ENCODE measurements at regions not wholly inside any gene's neighbourhood (a gene's known extent, or its start where the extent isn't known, plus 50 kb on each side); places are given as distances from the start of the nearest gene placed in this dataset.

DNA sequence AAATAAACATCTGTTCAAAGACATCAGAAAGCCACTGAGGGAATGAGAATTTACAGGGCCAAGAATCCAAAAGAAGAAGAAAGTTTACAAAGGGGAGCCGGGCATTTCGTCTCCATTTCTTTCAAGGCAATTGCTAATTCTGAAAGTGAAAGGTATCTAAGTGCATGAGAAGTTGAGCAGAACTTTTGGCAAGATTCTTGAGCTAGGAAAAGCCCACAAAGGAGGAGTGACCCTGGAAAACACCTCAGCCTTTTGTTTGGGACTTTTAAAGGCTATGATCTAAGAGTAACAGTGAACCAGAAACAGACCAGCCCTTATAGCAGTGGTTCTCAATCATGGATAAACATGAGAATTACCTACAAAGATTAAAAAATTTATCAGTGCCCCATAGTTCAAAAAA is 87.4 kb downstream of the MDH1 start:
- no peak for DNase-seq
- H3K9ac ChIP-seq (ENCODE audit: low read length): no peak overlapping the region
- H3K79me2 ChIP-seq (ENCODE audit: control insufficient read depth, insufficient read depth, low read length): no peaks in the 10 kb centered on the region
- no peaks in the 10 kb centered on the region for H3K4me1 ChIP-seq (ENCODE audit: control insufficient read depth in 2 of 2, insufficient read depth in 2 of 2, low read length in 2 of 2)
- POLR2A ChIA-PET: no interaction called here
- CTCF ChIA-PET: no interaction called here
- Mint-ChIP-seq H3K27me3 (peaks cover 13% of the 10 kb centered on the region), H3K9me3 (ENCODE audit: insufficient read depth) (no peaks in the 10 kb centered on the region), H3K4me3 (no peak overlapping the region), H3K27ac (no peak overlapping the region), H3K4me1 (no peaks in the 10 kb centered on the region)
- H3K4me3 ChIP-seq (ENCODE audit: control extremely low read depth in 1 of 5, extremely low read depth in 1 of 5, insufficient read depth in 1 of 5, low read depth in 2 of 5, low read length in 4 of 5): no peak overlapping the region
- H3K4me2 ChIP-seq (replicated peaks; ENCODE audit: low read depth, low read length, poor library complexity, severe bottlenecking): no peak overlapping the region
- H4K20me1 ChIP-seq (ENCODE audit: control insufficient read depth, insufficient read depth, low read length, poor library complexity, severe bottlenecking): no peaks in the 10 kb centered on the region
- H3K27ac ChIP-seq (ENCODE audit: low read length in 2 of 2): no peak overlapping the region
- no peak for ATAC-seq (ENCODE audit: low read depth)
- 7% methylated on average over 2 of the region's 2 CpGs for WGBS (ENCODE audit: insufficient coverage)
- TF ChIP-seq EZH2 (IDR thresholded peaks at IDR 0.05; ENCODE audit: borderline replicate concordance, insufficient read depth, low read depth, low read length, poor library complexity, severe bottlenecking): no peak
- TF ChIP-seq CTCF (IDR thresholded peaks at IDR 0.05): no peak
- H3K36me3 ChIP-seq (replicated peaks in 1 of 2; ENCODE audit: control extremely low read depth in 1 of 2, control insufficient read depth in 1 of 2, extremely low read depth in 1 of 2, insufficient read depth in 2 of 2, low read length in 1 of 2): no peaks in the 10 kb centered on the region
- intact Hi-C loops (cut with micrococcal nuclease): no loop called here
- no peaks in the 10 kb centered on the region for H3K9me3 ChIP-seq (ENCODE audit: control extremely low read depth in 1 of 3, control insufficient read depth in 2 of 3, insufficient read depth in 1 of 3, low read length in 2 of 3)
- no peaks in the 10 kb centered on the region for H3K27me3 ChIP-seq (replicated peaks in 1 of 4; ENCODE audit: control extremely low read depth in 1 of 4, control insufficient read depth in 3 of 4, insufficient read depth in 4 of 4, low read length in 3 of 4)
- no peak overlapping the region for H2AFZ ChIP-seq (ENCODE audit: insufficient read depth, low read depth, low read length, poor library complexity, severe bottlenecking)

GRCh38 chr2:63678085-63678484 is 89.3 kb downstream of the MDH1 start:
- POLR2A ChIA-PET: no interaction called here
- no CpG with 5 or more reads among the region's 2 CpGs for WGBS (ENCODE audit: insufficient coverage)
- no peak overlapping the region for H2AFZ ChIP-seq (ENCODE audit: insufficient read depth, low read depth, low read length, poor library complexity, severe bottlenecking)

More at GRCh38 chr2:63678085-63678484, 89.3 kb downstream of the MDH1 start:
- H3K4me1 Mint-ChIP-seq: no peaks in the 10 kb centered on the region
- Histone ChIP-seq H3K9ac (ENCODE audit: low read length) (no peak overlapping the region), H3K4me2 (replicated peaks; ENCODE audit: low read depth, low read length, poor library complexity, severe bottlenecking) (no peak overlapping the region), H3K4me1 (ENCODE audit: control insufficient read depth in 2 of 2, insufficient read depth in 2 of 2, low read length in 2 of 2) (no peaks in the 10 kb centered on the region), H3K36me3 (replicated peaks in 1 of 2; ENCODE audit: control extremely low read depth in 1 of 2, control insufficient read depth in 1 of 2, extremely low read depth in 1 of 2, insufficient read depth in 2 of 2, low read length in 1 of 2) (no peaks in the 10 kb centered on the region), H3K79me2 (ENCODE audit: control insufficient read depth, insufficient read depth, low read length) (no peaks in the 10 kb centered on the region), H3K4me3 (ENCODE audit: control extremely low read depth in 1 of 5, extremely low read depth in 1 of 5, insufficient read depth in 1 of 5, low read depth in 2 of 5, low read length in 4 of 5) (no peak overlapping the region), H4K20me1 (ENCODE audit: control insufficient read depth, insufficient read depth, low read length, poor library complexity, severe bottlenecking) (no peaks in the 10 kb centered on the region), H3K9me3 (ENCODE audit: control extremely low read depth in 1 of 3, control insufficient read depth in 2 of 3, insufficient read depth in 1 of 3, low read length in 2 of 3) (no peaks in the 10 kb centered on the region), H3K27me3 (replicated peaks in 1 of 4; ENCODE audit: control extremely low read depth in 1 of 4, control insufficient read depth in 3 of 4, insufficient read depth in 4 of 4, low read length in 3 of 4) (no peaks in the 10 kb centered on the region), H3K27ac (ENCODE audit: low read length in 2 of 2) (no peak overlapping the region)
- intact Hi-C loops (cut with micrococcal nuclease): no loop called here
- CTCF ChIA-PET: interaction anchor here (4.4 kb wide), 1 partner anchor 15 kb away, joined by 20 read pairs; no protein-coding TSS in a partner anchor
- no peak for DNase-seq
- ATAC-seq (ENCODE audit: low read depth): no peak
- TF ChIP-seq CTCF (IDR thresholded peaks at IDR 0.05): no peak
- TF ChIP-seq EZH2 (IDR thresholded peaks at IDR 0.05; ENCODE audit: borderline replicate concordance, insufficient read depth, low read depth, low read length, poor library complexity, severe bottlenecking): no peak
- H3K9me3 Mint-ChIP-seq (ENCODE audit: insufficient read depth): no peaks in the 10 kb centered on the region
- H3K4me3 Mint-ChIP-seq: no peak overlapping the region
- peaks cover 13% of the 10 kb centered on the region for H3K27me3 Mint-ChIP-seq
- no peak overlapping the region for H3K27ac Mint-ChIP-seq

All from B cell (primary cell).